Uterus (tissue), 3 donors: ENCODE measurements at regions not wholly inside any gene's neighbourhood (a gene's known extent, or its start where the extent isn't known, plus 50 kb on each side); places are given as distances from the start of the nearest gene placed in this dataset.

Experiments used
- DNase-seq, 2 donors: peaks; one replicate each; pipeline ENCODE4 v3.0.0-alpha.2; 2019 to 2020
- H3K27ac ChIP-seq, 2 donors: fragments of 200-600 bp; sonication (generic); 1 replicate in 1 of 2; 2 replicates in 1 of 2; pipeline ENCODE4 v1.5.1; 2016 to 2018
- H3K27me3 ChIP-seq, 2 donors: fragments of 200-600 bp; sonication (generic); one replicate each; pipeline ENCODE4 v1.5.1; 2018 to 2019; ENCODE audit warnings: control low read depth in 1 of 2
- H3K36me3 ChIP-seq, 2 donors: fragments of 200-600 bp; sonication (generic); one replicate each; pipeline ENCODE4 v1.5.1; 2019; ENCODE audit warnings: control low read depth in 1 of 2
- H3K4me1 ChIP-seq, 2 donors: fragments of 200-600 bp; sonication (generic); one replicate each; pipeline ENCODE4 v1.5.1; 2018 to 2019; ENCODE audit warnings: control low read depth in 1 of 2
- H3K4me3 ChIP-seq, 2 donors: fragments of 200-600 bp; sonication (generic); 1 replicate in 1 of 2; 2 replicates in 1 of 2; pipeline ENCODE4 v1.5.1; 2018 to 2019; ENCODE audit warnings: mild to moderate bottlenecking in 1 of 2
- H3K9me3 ChIP-seq, 2 donors: fragments of 200-600 bp; sonication (generic); one replicate each; pipeline ENCODE4 v1.5.1; 2019; ENCODE audit warnings: control low read depth in 1 of 2
- POLR2A ChIP-seq, 2 donors: fragments of 450-650 bp; IDR thresholded peaks; one replicate each; pipeline ENCODE4 v1.6.1; 2016; ENCODE audit warnings: antibody characterized with exemption in 2 of 2, mild to moderate bottlenecking in 1 of 2, moderate library complexity in 1 of 2
- intact Hi-C: fragments of 100-400 bp; cut with DNase I; formaldehyde crosslinking; loops from one replicate; pipeline ENCODE4 v1.15.1; 2023; ENCODE audit warnings: low total_unique reads
- TF ChIP-seq, protein P1 (sequence below), 4 experiments: fragments of 200-600 bp in 2 of 4; fragments of 450-650 bp in 2 of 4; sonication (generic) in 2 of 4; IDR thresholded peaks; one replicate each; pipeline ENCODE4 v1.5.1; 2016 to 2019; ENCODE audit warnings: antibody characterized with exemption in 4 of 4, mild to moderate bottlenecking in 2 of 4, moderate library complexity in 1 of 4
- donor health status: DM: yes; HTN: yes; CAD: no.

GRCh38 chr3:165403666-165404065 is 207.5 kb upstream of the SLITRK3 start:
- Histone ChIP-seq H3K4me1 (no peaks in the 10 kb centered on the region), H3K27me3 (no peaks in the 10 kb centered on the region), H3K9me3 (no peaks in the 10 kb centered on the region), H3K27ac (no peak overlapping the region), H3K4me3 (no peak overlapping the region), H3K36me3 (peaks cover 0 to 2% of the 10 kb centered on the region in 2 donors)
- TF ChIP-seq, protein P1, sequence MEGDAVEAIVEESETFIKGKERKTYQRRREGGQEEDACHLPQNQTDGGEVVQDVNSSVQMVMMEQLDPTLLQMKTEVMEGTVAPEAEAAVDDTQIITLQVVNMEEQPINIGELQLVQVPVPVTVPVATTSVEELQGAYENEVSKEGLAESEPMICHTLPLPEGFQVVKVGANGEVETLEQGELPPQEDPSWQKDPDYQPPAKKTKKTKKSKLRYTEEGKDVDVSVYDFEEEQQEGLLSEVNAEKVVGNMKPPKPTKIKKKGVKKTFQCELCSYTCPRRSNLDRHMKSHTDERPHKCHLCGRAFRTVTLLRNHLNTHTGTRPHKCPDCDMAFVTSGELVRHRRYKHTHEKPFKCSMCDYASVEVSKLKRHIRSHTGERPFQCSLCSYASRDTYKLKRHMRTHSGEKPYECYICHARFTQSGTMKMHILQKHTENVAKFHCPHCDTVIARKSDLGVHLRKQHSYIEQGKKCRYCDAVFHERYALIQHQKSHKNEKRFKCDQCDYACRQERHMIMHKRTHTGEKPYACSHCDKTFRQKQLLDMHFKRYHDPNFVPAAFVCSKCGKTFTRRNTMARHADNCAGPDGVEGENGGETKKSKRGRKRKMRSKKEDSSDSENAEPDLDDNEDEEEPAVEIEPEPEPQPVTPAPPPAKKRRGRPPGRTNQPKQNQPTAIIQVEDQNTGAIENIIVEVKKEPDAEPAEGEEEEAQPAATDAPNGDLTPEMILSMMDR (IDR thresholded peaks at IDR 0.05), result no peak
- TF ChIP-seq POLR2A (IDR thresholded peaks at IDR 0.05), result no peak
- intact Hi-C loops, result no loop called here
- no peak for DNase-seq

- intact Hi-C loops, result no loop called here
- H3K9me3 ChIP-seq, result no peaks in the 10 kb centered on the region
- TF ChIP-seq POLR2A (IDR thresholded peaks at IDR 0.05), result no peak
- TF ChIP-seq, protein P1 (IDR thresholded peaks at IDR 0.05), result no peak
- H3K27me3 ChIP-seq, result no peaks in the 10 kb centered on the region
- no peaks in the 10 kb centered on the region for H3K4me1 ChIP-seq
- H3K4me3 ChIP-seq, result no peak overlapping the region
- DNase-seq, result no peak
- peaks cover 0 to 1% of the 10 kb centered on the region in 2 donors for H3K36me3 ChIP-seq
- H3K27ac ChIP-seq, result no peak overlapping the region
Measured at GRCh38 chr3:165395188-165395587, 199.0 kb upstream of the SLITRK3 start.

DNA sequence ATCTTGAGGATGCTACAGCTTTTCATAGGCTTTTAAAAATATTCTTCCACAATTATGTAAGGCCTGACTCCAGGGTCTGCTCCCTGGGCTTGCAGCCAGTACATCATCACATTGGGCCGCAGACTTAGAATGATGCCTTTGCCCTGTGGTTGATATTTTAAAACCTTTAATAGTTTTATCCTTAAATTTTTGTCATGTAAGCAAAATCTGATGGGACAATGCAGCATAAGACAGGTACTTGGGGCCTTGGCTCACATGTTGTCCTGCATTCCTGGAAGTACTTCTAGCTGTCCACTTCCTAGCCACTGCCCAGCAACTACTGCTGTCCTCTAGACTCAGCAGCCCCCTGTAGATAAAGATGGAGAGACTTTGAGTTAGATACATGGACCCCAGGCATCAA is 197.3 kb upstream of the SLITRK3 start:
- DNase-seq, result no peak
- Histone ChIP-seq H3K27me3 (no peaks in the 10 kb centered on the region), H3K36me3 (no peaks in the 10 kb centered on the region), H3K27ac (no peak overlapping the region), H3K9me3 (no peaks in the 10 kb centered on the region), H3K4me3 (no peak overlapping the region), H3K4me1 (no peaks in the 10 kb centered on the region)
- no peak for TF ChIP-seq POLR2A (IDR thresholded peaks at IDR 0.05)
- TF ChIP-seq, protein P1 (IDR thresholded peaks at IDR 0.05), result no peak
- intact Hi-C loops, result no loop called here

DNA sequence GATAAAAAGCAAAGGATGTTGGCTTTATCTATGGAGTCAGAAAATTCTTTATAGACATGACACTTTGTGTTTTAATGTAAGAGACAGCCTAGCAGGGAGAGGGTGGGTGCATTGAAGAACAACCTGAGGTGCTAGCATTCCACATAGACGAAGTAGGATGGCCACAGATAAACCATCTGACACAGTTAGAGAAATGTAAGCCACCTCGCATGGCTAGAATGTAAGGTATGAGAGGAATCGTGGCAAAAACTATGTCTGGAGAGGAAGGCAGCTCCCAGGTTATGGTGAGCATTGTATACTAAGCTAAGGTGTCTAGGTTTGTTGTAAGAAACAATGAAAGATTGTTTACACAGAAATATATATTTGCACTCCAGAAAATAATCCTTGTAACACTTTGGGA is 194.0 kb upstream of the SLITRK3 start:
- no peaks in the 10 kb centered on the region for H3K9me3 ChIP-seq
- no peaks in the 10 kb centered on the region for H3K4me1 ChIP-seq
- intact Hi-C loops, result no loop called here
- no peak overlapping the region for H3K27ac ChIP-seq
- no peaks in the 10 kb centered on the region for H3K36me3 ChIP-seq
- H3K27me3 ChIP-seq, result no peaks in the 10 kb centered on the region
- TF ChIP-seq POLR2A (IDR thresholded peaks at IDR 0.05), result no peak
- TF ChIP-seq, protein P1 (IDR thresholded peaks at IDR 0.05), result no peak
- no peak for DNase-seq
- no peak overlapping the region for H3K4me3 ChIP-seq

DNA sequence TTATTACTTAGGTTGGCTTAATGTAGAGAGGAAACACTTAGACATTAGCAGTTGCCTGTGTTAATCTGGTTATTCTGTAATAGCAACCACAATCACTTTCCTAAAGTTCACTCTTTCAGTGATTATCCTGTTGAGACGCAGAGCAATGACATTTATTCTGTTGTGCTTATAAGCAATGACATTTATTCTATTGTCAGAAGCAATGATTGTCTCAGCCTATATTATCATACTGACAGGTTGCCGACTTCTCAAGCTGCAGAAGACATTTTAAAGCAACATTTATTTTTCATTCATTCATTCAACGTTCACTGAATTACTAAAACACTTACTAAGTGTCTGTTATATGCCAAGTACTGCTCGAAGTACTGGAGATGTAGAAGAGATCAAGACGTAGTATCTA is 193.5 kb upstream of the SLITRK3 start:
- no peaks in the 10 kb centered on the region for H3K4me1 ChIP-seq
- H3K27ac ChIP-seq, result no peak overlapping the region
- no peak overlapping the region for H3K4me3 ChIP-seq
- H3K36me3 ChIP-seq, result no peaks in the 10 kb centered on the region
- H3K27me3 ChIP-seq, result no peaks in the 10 kb centered on the region
- intact Hi-C loops, result no loop called here
- H3K9me3 ChIP-seq, result no peaks in the 10 kb centered on the region
- no peak for DNase-seq
- TF ChIP-seq, protein P1 (IDR thresholded peaks at IDR 0.05), result no peak
- no peak for TF ChIP-seq POLR2A (IDR thresholded peaks at IDR 0.05)
